Large intestine (tissue), 3 donors: ENCODE measurements at regions not wholly inside any gene's neighbourhood (a gene's known extent, or its start where the extent isn't known, plus 50 kb on each side); places are given as distances from the start of the nearest gene placed in this dataset.

ENCODE experiments used
- DNase-seq, 2 donors: peaks; one replicate each; pipeline versions ENCODE4 v3.0.0 to v3.0.0-alpha.2; 2013
- H3K27ac ChIP-seq: one replicate; pipeline ENCODE4 v1.5.1; 2013; ENCODE audit warnings: low read length
- H3K27me3 ChIP-seq: 2 replicates; pipeline ENCODE4 v1.6.1; 2013; ENCODE audit warnings: low read length; ENCODE audit not compliant: control insufficient read depth, insufficient read depth
- H3K36me3 ChIP-seq: 2 replicates; pipeline ENCODE4 v1.6.1; 2013; ENCODE audit warnings: low read length; ENCODE audit not compliant: control insufficient read depth, insufficient read depth
- H3K4me1 ChIP-seq: one replicate; pipeline ENCODE4 v1.6.1; 2013; ENCODE audit warnings: low read length; ENCODE audit not compliant: control insufficient read depth, insufficient read depth
- H3K4me3 ChIP-seq: one replicate; pipeline ENCODE4 v1.5.1; 2013; ENCODE audit warnings: low read length
- H3K9me3 ChIP-seq: one replicate; pipeline ENCODE4 v1.6.1; 2013; ENCODE audit warnings: mild to moderate bottlenecking, low read depth, low read length, moderate library complexity; ENCODE audit not compliant: control insufficient read depth
- WGBS: methylation state at CpG from one replicate; pipeline ENCODE4 v1.1.5; 2013; ENCODE audit warnings: low lambda C conversion rate; ENCODE audit not compliant: insufficient coverage; 5-methylcytosine and 5-hydroxymethylcytosine counted together

DNA sequence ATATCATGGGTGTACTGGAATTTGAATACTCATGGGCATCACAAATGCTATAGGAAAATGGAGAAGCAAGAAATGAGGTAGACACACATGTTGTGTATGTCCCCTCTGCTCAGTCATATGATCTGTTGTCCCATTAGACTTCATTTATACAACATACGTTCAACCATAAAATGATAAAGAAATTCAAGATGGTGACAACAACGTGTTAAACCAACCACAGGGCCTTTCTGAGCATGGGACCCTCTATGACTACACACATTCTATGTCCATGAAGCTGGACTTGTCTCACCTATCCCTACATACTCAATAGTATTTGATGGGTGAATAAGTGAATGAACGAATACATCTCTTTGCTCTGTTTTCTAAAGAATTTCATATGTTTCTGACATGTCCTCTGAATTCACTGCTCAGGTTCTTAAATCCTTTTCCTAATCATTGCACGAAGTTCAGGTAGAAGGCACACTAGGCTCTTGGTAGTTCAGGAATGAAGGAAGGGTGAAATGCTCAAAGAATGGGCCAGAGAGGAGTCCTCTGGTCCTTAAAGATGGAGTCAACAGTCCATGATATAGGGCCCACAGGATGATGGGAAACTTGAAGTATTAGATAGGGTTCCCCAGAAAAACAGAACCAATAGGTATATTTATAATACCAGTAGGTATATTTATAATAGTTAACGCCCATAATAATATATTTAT is 105.7 kb upstream of the PPM1H start:
- Histone ChIP-seq H3K36me3 (no peaks in the 10 kb centered on the region), H3K4me1 (no peaks in the 10 kb centered on the region), H3K4me3 (no peak overlapping the region), H3K27me3 (no peaks in the 10 kb centered on the region), H3K27ac (no peak overlapping the region), H3K9me3 (no peaks in the 10 kb centered on the region)
- DNase-seq, result no peak
- 100% methylated on average over 1 of the region's 5 CpGs for WGBS

DNA sequence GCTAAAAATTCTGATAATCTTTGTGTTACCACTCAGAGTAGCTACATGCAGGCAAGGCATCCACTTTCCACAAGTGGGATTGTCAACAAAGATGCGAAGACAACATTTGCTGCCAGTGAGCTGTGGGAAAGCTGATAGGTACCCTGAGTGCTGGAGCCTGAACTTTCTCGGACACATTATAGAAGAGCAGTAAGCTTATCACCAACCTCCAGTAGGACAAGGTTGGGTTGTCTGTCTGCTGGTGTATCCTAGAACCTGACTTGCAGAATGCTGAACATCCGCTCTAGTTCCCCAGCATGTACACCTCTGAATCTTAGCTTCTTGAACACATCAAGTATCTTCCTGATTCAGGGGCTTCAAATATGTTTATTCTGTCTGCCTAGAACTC is 103.8 kb upstream of the PPM1H start:
- DNase-seq, result no peak
- Histone ChIP-seq H3K36me3 (no peaks in the 10 kb centered on the region), H3K4me1 (no peaks in the 10 kb centered on the region), H3K27me3 (no peaks in the 10 kb centered on the region), H3K9me3 (no peaks in the 10 kb centered on the region), H3K27ac (no peak overlapping the region), H3K4me3 (no peak overlapping the region)
- WGBS, result no CpG with 5 or more reads among the region's 3 CpGs

DNA sequence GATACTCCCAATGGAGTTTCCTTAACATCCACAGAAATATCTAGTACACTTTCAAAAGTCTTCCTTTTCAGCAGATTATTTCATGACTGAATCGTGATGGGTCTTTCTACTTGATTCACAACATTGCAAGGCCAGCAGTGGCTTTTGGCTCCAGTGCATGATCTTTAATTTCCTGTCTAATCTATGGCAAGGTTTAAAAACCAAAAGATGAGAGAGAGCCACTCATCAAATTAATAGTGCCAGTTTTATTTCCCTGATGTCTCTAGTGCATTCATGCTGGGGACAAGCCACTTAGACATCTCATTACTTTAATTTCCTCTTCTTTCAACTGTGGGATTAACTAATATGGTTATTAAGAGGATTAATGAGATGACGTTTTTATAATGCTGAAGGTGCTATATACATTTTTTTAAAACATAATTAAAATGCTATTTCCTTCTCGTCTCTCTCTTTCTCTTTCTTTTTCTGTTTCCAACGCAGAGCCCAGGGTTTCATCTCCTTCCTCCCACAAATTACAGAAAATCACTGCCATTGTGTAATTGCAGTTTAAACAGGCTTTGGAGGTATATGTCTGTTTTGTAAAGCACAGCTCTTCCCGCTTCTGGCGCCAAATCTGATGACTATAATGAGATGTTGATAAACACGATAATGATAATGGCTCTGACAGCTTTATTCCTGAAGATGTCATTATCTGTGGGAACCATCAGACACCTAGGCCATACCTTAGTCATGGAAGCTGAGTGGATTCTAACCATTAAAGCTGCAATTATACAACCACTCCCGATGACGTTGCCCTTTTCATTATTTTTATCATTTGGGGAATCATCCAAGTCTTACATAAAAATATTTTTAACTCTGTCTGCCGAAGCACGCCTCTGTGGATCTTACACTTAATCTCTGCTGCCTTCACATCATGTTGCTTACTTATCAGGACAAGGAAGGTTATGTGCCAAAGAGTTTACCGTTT is 103.1 kb upstream of the PPM1H start:
- H3K27me3 ChIP-seq, result no peaks in the 10 kb centered on the region
- no peak for DNase-seq
- no peaks in the 10 kb centered on the region for H3K9me3 ChIP-seq
- H3K4me1 ChIP-seq, result no peaks in the 10 kb centered on the region
- no peaks in the 10 kb centered on the region for H3K36me3 ChIP-seq
- WGBS, result 87% methylated on average over 4 of the region's 12 CpGs
- no peak overlapping the region for H3K27ac ChIP-seq
- H3K4me3 ChIP-seq, result no peak overlapping the region

DNA sequence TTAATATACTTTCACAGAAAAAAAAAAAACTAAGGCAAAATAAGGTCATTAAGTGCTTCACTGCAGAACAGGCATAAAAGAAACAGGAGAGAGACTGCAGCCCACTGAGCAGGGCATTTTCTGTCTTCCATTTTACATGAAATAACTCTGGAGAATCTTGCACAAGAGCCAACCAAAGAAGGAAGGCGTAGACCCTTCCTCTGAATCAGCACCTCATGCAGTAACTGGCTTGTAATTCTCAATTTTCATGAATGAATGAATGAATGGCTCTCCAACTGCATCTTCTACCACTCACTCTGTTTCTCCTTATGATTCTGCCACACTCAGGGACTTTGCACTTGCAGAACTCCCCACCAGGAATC is 102.0 kb upstream of the PPM1H start:
- no peaks in the 10 kb centered on the region for H3K27me3 ChIP-seq
- no peak for DNase-seq
- no peaks in the 10 kb centered on the region for H3K36me3 ChIP-seq
- no peaks in the 10 kb centered on the region for H3K4me1 ChIP-seq
- H3K9me3 ChIP-seq, result no peaks in the 10 kb centered on the region
- no CpG with 5 or more reads among the region's 1 CpG for WGBS
- H3K27ac ChIP-seq, result no peak overlapping the region
- H3K4me3 ChIP-seq, result no peak overlapping the region

DNA sequence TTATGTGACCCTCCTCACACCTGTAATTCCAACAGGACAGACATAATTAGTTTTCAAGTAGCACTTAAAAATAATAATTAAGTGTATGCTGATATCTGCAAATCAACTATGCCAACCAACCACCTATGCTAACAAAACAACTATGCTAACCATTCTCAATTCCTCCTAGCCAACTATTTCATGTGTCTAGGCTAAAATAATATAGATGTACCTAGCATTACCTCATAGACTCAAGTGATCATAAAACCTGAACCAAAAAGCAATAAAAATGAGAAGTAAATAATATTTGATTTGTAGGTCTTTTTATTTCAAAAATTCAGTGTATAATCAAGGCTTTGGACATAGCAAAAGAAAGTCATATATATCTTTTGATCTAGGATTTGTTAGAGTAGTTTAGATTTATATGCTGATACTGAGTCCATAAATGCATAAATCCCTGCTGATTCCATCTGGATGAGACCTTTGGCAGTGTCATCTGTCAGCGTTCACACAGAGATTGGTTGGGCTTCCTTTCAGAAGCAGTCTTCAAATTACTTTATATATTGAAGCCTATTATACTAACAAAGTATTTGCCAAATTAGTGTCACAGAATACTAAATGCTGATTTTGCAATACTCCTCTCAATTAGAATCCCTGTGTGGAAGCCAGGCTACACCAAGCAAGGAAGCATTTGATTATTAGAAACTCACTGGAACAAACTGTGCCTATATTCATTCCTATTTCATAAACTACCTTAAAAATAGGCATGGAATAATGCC is 101.4 kb upstream of the PPM1H start:
- Histone ChIP-seq H3K9me3 (no peaks in the 10 kb centered on the region), H3K4me3 (no peak overlapping the region), H3K27me3 (no peaks in the 10 kb centered on the region), H3K36me3 (no peaks in the 10 kb centered on the region), H3K4me1 (no peaks in the 10 kb centered on the region), H3K27ac (no peak overlapping the region)
- WGBS, result no CpG with 5 or more reads among the region's 1 CpG
- no peak for DNase-seq

DNA sequence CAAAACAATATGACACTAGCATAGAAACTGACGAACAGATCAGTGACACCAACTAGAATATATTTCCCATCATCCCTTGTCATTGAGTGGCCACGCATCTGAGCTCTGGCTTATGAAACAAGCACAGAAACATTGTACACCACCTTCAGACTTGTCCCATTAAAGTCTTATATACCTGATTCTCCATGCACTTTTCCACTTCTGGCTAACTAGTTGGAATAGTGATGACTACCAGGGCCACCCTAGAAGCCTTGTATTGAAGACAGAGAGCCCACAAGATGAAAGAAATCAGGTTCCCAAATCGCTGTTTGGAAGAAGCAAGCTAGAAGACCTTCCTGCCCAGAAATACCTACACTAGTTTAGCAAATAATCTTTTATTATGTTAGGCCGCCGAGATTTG is 99.7 kb upstream of the PPM1H start:
- WGBS, result 94% methylated on average over 2 of the region's 5 CpGs
- DNase-seq, result no peak
- Histone ChIP-seq H3K9me3 (no peaks in the 10 kb centered on the region), H3K27ac (no peak overlapping the region), H3K36me3 (no peaks in the 10 kb centered on the region), H3K4me3 (no peak overlapping the region), H3K27me3 (no peaks in the 10 kb centered on the region), H3K4me1 (no peaks in the 10 kb centered on the region)

DNA sequence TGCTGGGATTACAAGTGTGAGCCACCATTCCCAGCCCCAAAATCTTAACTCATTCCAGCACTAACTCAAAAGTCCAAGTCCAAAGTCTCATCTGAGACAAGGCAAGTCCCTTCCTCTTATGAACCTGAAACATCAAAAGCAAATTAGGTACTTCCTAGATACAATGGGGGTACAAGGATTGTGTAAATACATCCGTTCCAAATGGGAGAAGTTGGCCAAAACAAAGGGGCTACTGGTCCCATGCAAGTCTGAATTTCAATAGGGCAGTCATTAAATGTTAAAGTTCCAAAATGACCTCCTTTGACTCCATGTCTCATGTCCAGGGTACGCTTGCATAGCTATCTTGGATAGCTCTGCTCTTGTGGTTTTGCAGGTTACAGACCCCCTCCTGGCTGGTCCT is 94.7 kb upstream of the PPM1H start:
- no CpG with 5 or more reads among the region's 2 CpGs for WGBS
- Histone ChIP-seq H3K4me1 (no peaks in the 10 kb centered on the region), H3K4me3 (no peak overlapping the region), H3K27ac (no peak overlapping the region), H3K27me3 (no peaks in the 10 kb centered on the region), H3K36me3 (no peaks in the 10 kb centered on the region), H3K9me3 (no peaks in the 10 kb centered on the region)
- no peak for DNase-seq

DNA sequence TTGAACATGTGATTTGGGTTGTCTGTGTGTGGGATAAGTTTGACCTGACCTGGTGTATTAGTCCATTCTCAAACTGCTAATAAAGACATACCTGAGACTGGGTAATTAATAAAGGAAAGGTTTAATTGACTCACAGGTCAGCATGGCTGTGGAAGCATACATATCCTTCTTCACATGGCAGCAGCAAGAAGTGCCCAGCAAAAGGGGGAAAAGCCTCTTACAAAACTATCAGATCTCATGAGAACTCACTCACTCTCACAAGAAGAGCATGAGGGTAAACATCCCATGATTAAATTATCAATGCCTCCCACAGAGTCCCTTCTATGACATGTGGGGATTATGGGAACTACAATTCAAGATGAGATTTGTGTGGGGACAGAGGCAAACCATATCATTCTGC is 94.0 kb upstream of the PPM1H start:
- Histone ChIP-seq H3K9me3 (no peaks in the 10 kb centered on the region), H3K36me3 (no peaks in the 10 kb centered on the region), H3K4me1 (no peaks in the 10 kb centered on the region), H3K4me3 (no peak overlapping the region), H3K27ac (no peak overlapping the region), H3K27me3 (no peaks in the 10 kb centered on the region)
- DNase-seq, result no peak

DNA sequence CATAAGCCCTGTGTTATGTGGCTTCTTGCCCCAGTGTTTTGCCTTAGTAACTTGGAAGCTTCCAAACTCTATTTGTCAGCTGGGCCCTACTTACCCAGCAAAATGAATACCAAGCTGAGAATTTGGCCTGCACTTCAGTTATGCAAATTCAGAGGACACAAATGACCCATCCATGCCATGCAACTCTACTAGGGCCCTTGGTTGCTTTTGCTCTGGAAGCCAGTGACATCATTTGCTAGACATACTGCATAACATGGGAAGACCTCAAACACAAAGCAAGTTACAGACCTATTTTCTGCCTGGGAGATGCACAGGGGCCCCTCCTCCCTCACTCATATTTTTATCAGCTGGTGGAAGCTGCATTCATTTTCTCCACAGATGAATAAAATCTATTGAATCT is 90.2 kb upstream of the PPM1H start:
- Histone ChIP-seq H3K27me3 (no peaks in the 10 kb centered on the region), H3K36me3 (no peaks in the 10 kb centered on the region), H3K4me3 (no peak overlapping the region), H3K9me3 (no peaks in the 10 kb centered on the region), H3K4me1 (no peaks in the 10 kb centered on the region), H3K27ac (no peak overlapping the region)
- no peak for DNase-seq

DNA sequence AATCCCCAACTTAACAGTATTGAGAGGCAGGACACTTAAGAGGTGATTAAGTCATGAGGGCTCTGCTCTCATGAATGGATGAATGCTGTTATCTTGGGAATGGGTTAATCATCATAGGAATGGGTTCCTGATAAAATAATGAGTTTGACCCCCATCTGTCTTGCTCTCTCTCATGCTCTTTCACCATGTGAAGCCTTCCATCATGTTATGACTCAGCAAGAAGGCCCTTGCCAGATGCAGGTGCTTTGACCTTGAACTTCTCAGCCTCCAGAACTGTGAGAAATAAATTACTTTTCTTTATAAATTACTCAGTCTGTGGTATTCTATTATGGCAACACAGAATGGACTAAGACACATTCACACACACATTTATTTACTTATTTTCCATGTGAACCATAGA is 89.0 kb upstream of the PPM1H start:
- Histone ChIP-seq H3K27me3 (no peaks in the 10 kb centered on the region), H3K4me1 (no peaks in the 10 kb centered on the region), H3K4me3 (no peak overlapping the region), H3K9me3 (no peaks in the 10 kb centered on the region), H3K27ac (no peak overlapping the region), H3K36me3 (no peaks in the 10 kb centered on the region)
- DNase-seq, result no peak
